Activated CD4-positive, alpha-beta T cell treated with anti-CD3 and anti-CD28 coated beads for 24 hours (primary cell): ENCODE measurements at regions not wholly inside any gene's neighbourhood (a gene's known extent, or its start where the extent isn't known, plus 50 kb on each side); places are given as distances from the start of the nearest gene placed in this dataset.
"Not testable (repeated sequence)": the region's sequence is repeated elsewhere in the genome, so short reads cannot be mapped to it uniquely, and the experiment has no call there.

Experiments used
- DNase-seq, 2 donors: peaks; one replicate each; pipeline ENCODE4 v3.0.0-alpha.2; 2020; ENCODE audit warnings: low read depth in 2 of 2

- no peak for DNase-seq
These were observed 148.9 kb upstream of the LSM14A start for GRCh38 chr19:34023381-34023780.

GRCh38 chr19:34033880-34034279 lies 138.4 kb upstream of the LSM14A start:
- DNase-seq = no peak

- no peak for DNase-seq
These were observed 137.9 kb upstream of the LSM14A start for GRCh38 chr19:34034318-34034846.

GRCh38 chr19:34041925-34042521 lies 130.3 kb upstream of the LSM14A start:
- DNase-seq = peak; percentile 65 to 82

- DNase-seq = no peak
These were observed 128.3 kb upstream of the LSM14A start for GRCh38 chr19:34044021-34044420.

- no peak for DNase-seq
These were observed 122.4 kb upstream of the LSM14A start for GRCh38 chr19:34049944-34050343.

GRCh38 chr19:34050430-34050829 lies 121.9 kb upstream of the LSM14A start:
- DNase-seq = not testable (repeated sequence)

GRCh38 chr19:34051255-34051654 lies 121.0 kb upstream of the LSM14A start:
- no peak for DNase-seq

GRCh38 chr19:34057155-34057554 lies 115.1 kb upstream of the LSM14A start:
- no peak for DNase-seq

- no peak for DNase-seq
These were observed 106.2 kb upstream of the LSM14A start for GRCh38 chr19:34066007-34066643.

GRCh38 chr19:34067861-34068271 lies 104.4 kb upstream of the LSM14A start:
- DNase-seq = no peak

GRCh38 chr19:34075661-34076091 lies 96.6 kb upstream of the LSM14A start:
- no peak for DNase-seq

GRCh38 chr19:34082289-34083077 lies 89.8 kb upstream of the LSM14A start:
- no peak for DNase-seq

GRCh38 chr19:34084396-34085145 lies 87.7 kb upstream of the LSM14A start:
- no peak for DNase-seq

GRCh38 chr19:34085336-34085735 lies 87.0 kb upstream of the LSM14A start:
- DNase-seq = no peak

GRCh38 chr19:34088292-34088691 lies 84.0 kb upstream of the LSM14A start:
- no peak for DNase-seq

GRCh38 chr19:34089566-34089965 lies 82.7 kb upstream of the LSM14A start:
- DNase-seq = no peak

GRCh38 chr19:34094960-34095359 lies 77.3 kb upstream of the LSM14A start:
- no peak for DNase-seq

- DNase-seq = not testable (repeated sequence)
These were observed 76.9 kb upstream of the LSM14A start for GRCh38 chr19:34095411-34095810.

- no peak for DNase-seq
These were observed 76.0 kb upstream of the LSM14A start for GRCh38 chr19:34096020-34096915.

- DNase-seq = no peak
These were observed 68.2 kb upstream of the LSM14A start for GRCh38 chr19:34104096-34104495.
